ENCODE measurements at regions not wholly inside any gene's neighbourhood (a gene's known extent, or its start where the extent isn't known, plus 50 kb on each side); places are given as distances from the start of the nearest gene placed in this dataset.

- H3K36me3 ChIP-seq (replicated peaks; ENCODE audit: insufficient read depth, low read length): no peaks in the 10 kb centered on the region
- H3K4me2 ChIP-seq (ENCODE audit: low read depth, low read length): no peak overlapping the region
- no peaks in the 10 kb centered on the region for H3F3A ChIP-seq (ENCODE audit: insufficient read depth, low read length)
- no peaks in the 10 kb centered on the region for H3K9me2 ChIP-seq (replicated peaks; ENCODE audit: insufficient read depth, low read length)
- H3K9ac ChIP-seq (ENCODE audit: low read length): no peak overlapping the region
- H3K9me3 ChIP-seq (replicated peaks; ENCODE audit: insufficient read depth, low read length): no peaks in the 10 kb centered on the region
- no peaks in the 10 kb centered on the region for H3K4me1 ChIP-seq (ENCODE audit: low read length)
- no peak for TF ChIP-seq EZH2phosphoT487 (IDR thresholded peaks at IDR 0.05; ENCODE audit: low read length)
- TF ChIP-seq EZH2 (optimal IDR thresholded peaks at IDR 0.05; ENCODE audit: low read depth, low read length): no peak
- no peak for TF ChIP-seq CTCF (IDR thresholded peaks at IDR 0.05; ENCODE audit: low read length)
- no peak overlapping the region for H3K27ac ChIP-seq (ENCODE audit: low read length)
- no peak for DNase-seq
- no peaks in the 10 kb centered on the region for H3K79me2 ChIP-seq (ENCODE audit: low read length)
- H3K4me3 ChIP-seq (ENCODE audit: low read length): no peak overlapping the region
- H4K20me1 ChIP-seq (ENCODE audit: insufficient read depth, low read length): no peaks in the 10 kb centered on the region
- H2AFZ ChIP-seq (ENCODE audit: low read length): no peak overlapping the region
- no peaks in the 10 kb centered on the region for H3K27me3 ChIP-seq (replicated peaks; ENCODE audit: insufficient read depth, low read length)
These were observed 127.1 kb downstream of the SUDS3 start for GRCh38 chr12:118503476-118503875.

- TF ChIP-seq EZH2 (optimal IDR thresholded peaks at IDR 0.05; ENCODE audit: low read depth, low read length) (no peak), EZH2phosphoT487 (IDR thresholded peaks at IDR 0.05; ENCODE audit: low read length) (no peak), CTCF (IDR thresholded peaks at IDR 0.05; ENCODE audit: low read length) (no peak)
- Histone ChIP-seq H3K4me1 (ENCODE audit: low read length) (no peaks in the 10 kb centered on the region), H3K4me3 (ENCODE audit: low read length) (no peak overlapping the region), H3K9me2 (replicated peaks; ENCODE audit: insufficient read depth, low read length) (no peaks in the 10 kb centered on the region), H3K9ac (ENCODE audit: low read length) (no peak overlapping the region), H3K9me3 (replicated peaks; ENCODE audit: insufficient read depth, low read length) (no peaks in the 10 kb centered on the region), H2AFZ (ENCODE audit: low read length) (no peak overlapping the region), H4K20me1 (ENCODE audit: insufficient read depth, low read length) (no peaks in the 10 kb centered on the region), H3K79me2 (ENCODE audit: low read length) (no peaks in the 10 kb centered on the region), H3K27ac (ENCODE audit: low read length) (no peak overlapping the region), H3F3A (ENCODE audit: insufficient read depth, low read length) (no peaks in the 10 kb centered on the region), H3K4me2 (ENCODE audit: low read depth, low read length) (no peak overlapping the region), H3K27me3 (replicated peaks; ENCODE audit: insufficient read depth, low read length) (no peaks in the 10 kb centered on the region), H3K36me3 (replicated peaks; ENCODE audit: insufficient read depth, low read length) (no peaks in the 10 kb centered on the region)
- no peak for DNase-seq
These were observed 136.3 kb downstream of the SUDS3 start for GRCh38 chr12:118512669-118513068.

- Histone ChIP-seq H3K4me3 (ENCODE audit: low read length) (no peak overlapping the region), H3K9me2 (replicated peaks; ENCODE audit: insufficient read depth, low read length) (no peaks in the 10 kb centered on the region), H3K9ac (ENCODE audit: low read length) (no peak overlapping the region), H3K9me3 (replicated peaks; ENCODE audit: insufficient read depth, low read length) (no peaks in the 10 kb centered on the region), H3K79me2 (ENCODE audit: low read length) (no peaks in the 10 kb centered on the region), H3F3A (ENCODE audit: insufficient read depth, low read length) (no peaks in the 10 kb centered on the region), H3K27me3 (replicated peaks; ENCODE audit: insufficient read depth, low read length) (no peaks in the 10 kb centered on the region), H3K36me3 (replicated peaks; ENCODE audit: insufficient read depth, low read length) (no peaks in the 10 kb centered on the region), H3K4me1 (ENCODE audit: low read length) (no peaks in the 10 kb centered on the region), H3K27ac (ENCODE audit: low read length) (no peak overlapping the region), H4K20me1 (ENCODE audit: insufficient read depth, low read length) (no peaks in the 10 kb centered on the region), H3K4me2 (ENCODE audit: low read depth, low read length) (no peak overlapping the region), H2AFZ (ENCODE audit: low read length) (no peak overlapping the region)
- TF ChIP-seq EZH2 (optimal IDR thresholded peaks at IDR 0.05; ENCODE audit: low read depth, low read length): no peak
- TF ChIP-seq CTCF (IDR thresholded peaks at IDR 0.05; ENCODE audit: low read length): no peak
- no peak for TF ChIP-seq EZH2phosphoT487 (IDR thresholded peaks at IDR 0.05; ENCODE audit: low read length)
- no peak for DNase-seq
These were observed 137.3 kb downstream of the SUDS3 start for GRCh38 chr12:118513611-118514010.
